Chondrocyte (in vitro differentiated cells): ENCODE measurements at regions not wholly inside any gene's neighbourhood (a gene's known extent, or its start where the extent isn't known, plus 50 kb on each side); places are given as distances from the start of the nearest gene placed in this dataset.

Source experiments
- DNase-seq: peaks from one replicate; pipeline ENCODE4 v3.0.0; 2021; ENCODE audit warnings: mixed read lengths, low spot score
- H3K27ac Mint-ChIP-seq: one replicate; pipeline ENCODE4 v1.8.0; 2021; ENCODE audit warnings: mild to moderate bottlenecking, moderate library complexity, mixed read lengths; ENCODE audit not compliant: unreplicated experiment
- H3K27me3 Mint-ChIP-seq: 2 replicates; pipeline ENCODE4 v1.8.0; 2021; ENCODE audit warnings: low read depth, mixed read lengths
- H3K36me3 Mint-ChIP-seq: 2 replicates; pipeline ENCODE4 v1.8.0; 2021; ENCODE audit warnings: low read depth, mixed read lengths
- H3K4me1 Mint-ChIP-seq: 2 replicates; pipeline ENCODE4 v1.8.0; 2021; ENCODE audit warnings: low read depth, mild to moderate bottlenecking, mixed read lengths
- H3K4me3 Mint-ChIP-seq: one replicate; pipeline ENCODE4 v1.8.0; 2021; ENCODE audit warnings: mild to moderate bottlenecking, moderate library complexity, mixed read lengths; ENCODE audit not compliant: unreplicated experiment
- H3K9me3 Mint-ChIP-seq: 2 replicates; pipeline ENCODE4 v1.8.0; 2021; ENCODE audit warnings: low read depth, mixed read lengths
- CTCF ChIP-seq: fragments of 200-600 bp; sonication (generic); IDR thresholded peaks from 2 replicates; pipeline ENCODE4 v1.5.0; 2021; ENCODE audit warnings: antibody characterized with exemption, mild to moderate bottlenecking, moderate library complexity

GRCh38 chr3:127442506-127442905 is 148.0 kb downstream of the TPRA1 start:
- Mint-ChIP-seq H3K36me3 (no peaks in the 10 kb centered on the region), H3K9me3 (peaks cover 3% of the 10 kb centered on the region), H3K4me3 (no peak overlapping the region), H3K27ac (no peak overlapping the region), H3K27me3 (peaks cover 17% of the 10 kb centered on the region), H3K4me1 (no peaks in the 10 kb centered on the region)
- TF ChIP-seq CTCF: no peak
- DNase-seq: peak; percentile 37

GRCh38 chr3:127441764-127442163 is 148.8 kb downstream of the TPRA1 start:
- Mint-ChIP-seq H3K36me3 (no peaks in the 10 kb centered on the region), H3K4me1 (no peaks in the 10 kb centered on the region), H3K27ac (no peak overlapping the region), H3K4me3 (no peak overlapping the region), H3K9me3 (no peaks in the 10 kb centered on the region), H3K27me3 (peaks cover 21% of the 10 kb centered on the region)
- DNase-seq: peak; percentile 52
- TF ChIP-seq CTCF: no peak

- no peak overlapping the region for H3K4me3 Mint-ChIP-seq
- peaks cover 21% of the 10 kb centered on the region for H3K27me3 Mint-ChIP-seq
- H3K9me3 Mint-ChIP-seq: no peaks in the 10 kb centered on the region
- H3K4me1 Mint-ChIP-seq: no peaks in the 10 kb centered on the region
- H3K36me3 Mint-ChIP-seq: no peaks in the 10 kb centered on the region
- H3K27ac Mint-ChIP-seq: no peak overlapping the region
- no peak for TF ChIP-seq CTCF
- peak; percentile 43 for DNase-seq
These were observed 150.1 kb downstream of the TPRA1 start for GRCh38 chr3:127440384-127440783.

- no peak for TF ChIP-seq CTCF
- Mint-ChIP-seq H3K36me3 (no peaks in the 10 kb centered on the region), H3K27me3 (peaks cover 21% of the 10 kb centered on the region), H3K27ac (no peak overlapping the region), H3K9me3 (no peaks in the 10 kb centered on the region), H3K4me3 (no peak overlapping the region), H3K4me1 (no peaks in the 10 kb centered on the region)
- peak; percentile 51 for DNase-seq
These were observed 150.9 kb downstream of the TPRA1 start for GRCh38 chr3:127439621-127440020.

DNA sequence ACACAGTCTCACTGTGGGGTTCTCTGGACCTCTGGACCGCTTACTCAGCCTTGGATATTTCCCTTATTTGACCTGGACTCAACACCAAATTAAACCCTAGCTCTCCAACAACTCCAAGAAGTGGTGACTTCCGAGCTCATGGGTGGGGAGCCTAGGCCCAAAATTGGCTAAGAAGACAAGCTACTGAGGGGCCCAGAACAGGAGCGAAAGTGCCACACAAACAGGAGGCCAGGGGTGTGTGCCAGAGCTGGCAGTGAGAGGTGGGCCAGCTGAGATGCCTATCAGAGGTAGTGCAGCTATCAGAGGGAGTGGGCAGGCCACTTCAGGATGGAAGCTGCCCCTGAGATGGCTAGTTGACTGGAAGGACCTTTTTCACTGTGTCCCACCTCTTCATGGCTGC is 151.1 kb upstream of the PRR20G start:
- Mint-ChIP-seq H3K9me3 (no peaks in the 10 kb centered on the region), H3K27ac (no peak overlapping the region)
- peak; percentile 40 for DNase-seq

More for the DNA sequence above, 151.1 kb upstream of the PRR20G start:
- H3K36me3 Mint-ChIP-seq: no peaks in the 10 kb centered on the region
- H3K27me3 Mint-ChIP-seq: peaks cover 21% of the 10 kb centered on the region
- no peak for TF ChIP-seq CTCF
- H3K4me1 Mint-ChIP-seq: no peaks in the 10 kb centered on the region
- no peak overlapping the region for H3K4me3 Mint-ChIP-seq
